HUES64 (cell line): ENCODE measurements at regions not wholly inside any gene's neighbourhood (a gene's known extent, or its start where the extent isn't known, plus 50 kb on each side); places are given as distances from the start of the nearest gene placed in this dataset.
"Not testable (repeated sequence)": the region's sequence is repeated elsewhere in the genome, so short reads cannot be mapped to it uniquely, and the experiment has no call there.

Experiments
- H3K27ac ChIP-seq: 2 replicates; pipeline ENCODE4 v1.7.0; 2013; ENCODE audit warnings: low read depth, low read length, inconsistent platforms
- H3K27me3 ChIP-seq: 2 replicates; pipeline ENCODE4 v1.6.1; 2013; ENCODE audit warnings: mild to moderate bottlenecking, low read length; ENCODE audit not compliant: insufficient read depth
- H3K36me3 ChIP-seq: 2 replicates; pipeline ENCODE4 v1.6.1; 2013; ENCODE audit warnings: mild to moderate bottlenecking, low read length; ENCODE audit not compliant: insufficient read depth
- H3K4me1 ChIP-seq: 2 replicates; pipeline ENCODE4 v1.6.1; 2013; ENCODE audit warnings: mild to moderate bottlenecking, low read length, moderate library complexity; ENCODE audit not compliant: insufficient read depth
- H3K4me3 ChIP-seq: 2 replicates; pipeline ENCODE4 v1.5.1; 2013; ENCODE audit warnings: mild to moderate bottlenecking, low read length, moderate library complexity
- H3K9ac ChIP-seq: 2 replicates; pipeline ENCODE4 v1.6.1; 2013; ENCODE audit warnings: mild to moderate bottlenecking, low read depth, low read length
- H3K9me3 ChIP-seq: 2 replicates; pipeline ENCODE4 v1.6.1; 2013; ENCODE audit warnings: low read depth, low read length; ENCODE audit not compliant: insufficient read depth
- WGBS: fragments of 150-250, 120-280 bp; methylation state at CpG from one replicate; pipeline ENCODE4 v1.1.7; 2013; ENCODE audit warnings: missing lambda C conversion rate; 5-methylcytosine and 5-hydroxymethylcytosine counted together

- not testable (repeated sequence) for H3K27me3 ChIP-seq, H3K9me3 ChIP-seq, H3K27ac ChIP-seq, H3K36me3 ChIP-seq, H3K4me1 ChIP-seq, H3K9ac ChIP-seq
- WGBS, result 48% methylated on average over 11 of the region's 11 CpGs
- peak overlapping the region; percentile 35 for H3K4me3 ChIP-seq
These were observed 168.2 kb upstream of the SPIN4 start for GRCh38 chrX:63519368-63519767.

DNA sequence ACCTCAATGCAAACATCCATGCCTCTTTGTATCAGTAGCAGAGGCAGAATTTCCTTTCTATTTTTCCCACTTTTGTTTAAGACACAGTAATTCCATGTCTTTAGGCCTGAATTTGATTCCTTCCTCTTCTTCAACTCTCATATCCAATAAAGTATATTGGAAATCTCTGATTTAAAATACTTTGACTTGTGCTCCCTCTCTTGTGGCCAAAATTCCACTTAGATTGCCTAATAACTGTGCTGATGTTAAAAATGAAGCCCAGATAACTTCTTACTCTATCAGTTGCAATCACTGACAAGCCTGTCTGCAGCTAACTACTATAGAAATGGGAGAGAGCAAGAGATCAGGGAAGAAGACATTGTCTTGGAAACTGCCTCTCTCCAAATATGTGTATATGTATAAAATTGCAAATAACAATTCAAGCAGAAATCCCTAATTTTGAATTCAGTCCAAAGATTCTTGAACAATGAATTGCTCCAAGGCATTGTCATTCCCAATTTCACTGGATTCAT lies 163.5 kb upstream of the SPIN4 start:
- no peak overlapping the region for H3K4me3 ChIP-seq
- no peaks in the 10 kb centered on the region for H3K36me3 ChIP-seq
- H3K9ac ChIP-seq, result no peak overlapping the region
- H3K4me1 ChIP-seq, result no peaks in the 10 kb centered on the region
- no peaks in the 10 kb centered on the region for H3K9me3 ChIP-seq
- no peaks in the 10 kb centered on the region for H3K27me3 ChIP-seq
- no peak overlapping the region for H3K27ac ChIP-seq

- H3K4me1 ChIP-seq, result no peaks in the 10 kb centered on the region
- WGBS, result 88% methylated on average over 4 of the region's 5 CpGs
- no peaks in the 10 kb centered on the region for H3K36me3 ChIP-seq
- no peaks in the 10 kb centered on the region for H3K27me3 ChIP-seq
- H3K9me3 ChIP-seq, result no peaks in the 10 kb centered on the region
- no peak overlapping the region for H3K9ac ChIP-seq
- H3K4me3 ChIP-seq, result no peak overlapping the region
- no peak overlapping the region for H3K27ac ChIP-seq
These were observed 162.9 kb upstream of the SPIN4 start for GRCh38 chrX:63513825-63514568.

DNA sequence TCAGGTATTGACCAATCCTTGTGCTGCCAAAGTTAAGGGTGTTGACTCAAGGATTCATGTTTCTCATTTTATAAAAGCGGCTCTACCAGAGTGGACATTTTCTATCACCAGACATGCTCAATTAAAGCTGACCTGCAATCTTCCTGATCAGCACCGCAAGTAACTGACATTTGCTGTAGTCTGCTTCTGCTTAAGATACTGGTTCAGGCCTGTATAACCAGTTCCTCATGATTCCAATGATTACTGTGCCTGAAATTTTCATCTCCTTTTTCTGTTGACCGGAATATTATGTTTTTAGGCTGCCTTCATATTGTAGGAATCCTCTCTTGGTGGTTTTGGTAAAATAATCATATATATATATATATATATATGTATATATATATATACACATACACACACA lies 160.2 kb upstream of the SPIN4 start:
- no peaks in the 10 kb centered on the region for H3K36me3 ChIP-seq
- H3K9me3 ChIP-seq, result no peaks in the 10 kb centered on the region
- H3K9ac ChIP-seq, result no peak overlapping the region
- 96% methylated on average over 2 of the region's 3 CpGs for WGBS
- H3K27ac ChIP-seq, result no peak overlapping the region
- no peaks in the 10 kb centered on the region for H3K4me1 ChIP-seq
- H3K4me3 ChIP-seq, result no peak overlapping the region
- no peaks in the 10 kb centered on the region for H3K27me3 ChIP-seq

- peaks cover 15% of the 10 kb centered on the region; the same call in 1 of the 2 replicates for H3K4me1 ChIP-seq
- no peak overlapping the region for H3K4me3 ChIP-seq
- H3K9ac ChIP-seq, result no peak overlapping the region
- no peaks in the 10 kb centered on the region for H3K27me3 ChIP-seq
- H3K9me3 ChIP-seq, result no peaks in the 10 kb centered on the region
- WGBS, result 100% methylated on average over 5 of the region's 5 CpGs
- H3K27ac ChIP-seq, result no peak overlapping the region
- H3K36me3 ChIP-seq, result no peaks in the 10 kb centered on the region
These were observed 157.5 kb upstream of the SPIN4 start for GRCh38 chrX:63508668-63509067.

GRCh38 chrX:63506320-63506719 lies 155.2 kb upstream of the SPIN4 start:
- Histone ChIP-seq H3K4me1 (peaks cover 22% of the 10 kb centered on the region; the same call in 1 of the 2 replicates), H3K27ac (no peak overlapping the region), H3K36me3 (no peaks in the 10 kb centered on the region), H3K27me3 (no peaks in the 10 kb centered on the region), H3K4me3 (no peak overlapping the region), H3K9me3 (no peaks in the 10 kb centered on the region), H3K9ac (no peak overlapping the region)
- WGBS, result no CpG with 5 or more reads among the region's 1 CpG

- peak overlapping the region; percentile 91 for H3K27ac ChIP-seq
- peaks cover 22% of the 10 kb centered on the region; the same call in 1 of the 2 replicates for H3K4me1 ChIP-seq
- no peaks in the 10 kb centered on the region for H3K9me3 ChIP-seq
- H3K27me3 ChIP-seq, result no peaks in the 10 kb centered on the region
- H3K36me3 ChIP-seq, result no peaks in the 10 kb centered on the region
- 0 out of 2 replicates have a peak overlapping the region, but pooled peaks have one; percentile 22 for H3K4me3 ChIP-seq
- 5% methylated on average over 1 of the region's 1 CpG for WGBS
- H3K9ac ChIP-seq, result peak overlapping the region; percentile 51; the same call in 1 of the 2 replicates
These were observed 152.4 kb upstream of the SPIN4 start for GRCh38 chrX:63503541-63503940.

- Histone ChIP-seq H3K9me3 (no peaks in the 10 kb centered on the region), H3K9ac (no peak overlapping the region), H3K36me3 (no peaks in the 10 kb centered on the region), H3K4me1 (no peaks in the 10 kb centered on the region), H3K27me3 (no peaks in the 10 kb centered on the region), H3K27ac (no peak overlapping the region), H3K4me3 (no peak overlapping the region)
- 94% methylated on average over 3 of the region's 4 CpGs for whole genome bisulfite sequencing
These were observed 137.6 kb upstream of the SPIN4 start for GRCh38 chrX:63488546-63489373.

DNA sequence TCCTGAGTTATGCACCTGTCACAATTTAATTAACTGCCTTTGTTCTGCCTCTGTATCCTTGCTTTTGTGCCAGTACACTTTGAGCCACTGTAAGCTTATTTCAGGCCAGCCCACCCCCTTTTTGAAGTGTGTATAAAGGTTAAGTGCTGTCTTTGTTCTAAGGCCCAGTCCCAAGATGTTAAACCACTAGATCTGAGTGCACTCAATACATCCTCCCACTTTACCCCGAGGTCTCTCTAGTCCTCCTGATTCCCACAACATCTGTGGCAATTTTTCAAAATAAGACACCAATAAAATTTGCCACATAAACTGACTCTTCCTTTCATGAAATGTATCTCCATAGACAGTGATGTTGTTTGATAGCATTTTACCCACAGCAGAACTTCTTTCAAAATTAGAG lies 124.1 kb upstream of the SPIN4 start:
- WGBS, result 100% methylated on average over 1 of the region's 1 CpG

DNA sequence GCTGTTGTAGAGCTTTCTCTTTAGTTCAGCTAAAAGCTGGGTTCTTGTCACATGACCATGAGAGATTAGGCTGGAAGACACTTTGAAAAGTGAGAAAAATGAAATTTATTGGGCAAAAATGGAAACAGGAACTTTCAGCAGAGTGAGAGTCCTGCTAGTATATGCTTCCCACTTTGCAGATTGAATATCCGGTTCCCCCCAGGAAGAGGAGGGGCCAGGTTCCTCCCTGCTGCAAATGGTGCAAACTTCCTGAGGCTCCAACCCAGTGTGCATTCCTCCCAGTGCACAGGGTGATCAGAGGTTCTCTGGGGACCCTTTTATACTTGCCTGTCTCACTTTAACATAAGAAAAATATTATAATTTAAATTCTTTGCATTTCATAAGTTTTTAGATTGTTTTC lies 119.9 kb upstream of the SPIN4 start:
- peaks cover 46% of the 10 kb centered on the region for H3K9me3 ChIP-seq
- no peaks in the 10 kb centered on the region for H3K4me1 ChIP-seq
- H3K9ac ChIP-seq, result no peak overlapping the region
- no peaks in the 10 kb centered on the region for H3K27me3 ChIP-seq
- no peak overlapping the region for H3K4me3 ChIP-seq
- 79% methylated on average over 1 of the region's 1 CpG for WGBS
- H3K36me3 ChIP-seq, result no peaks in the 10 kb centered on the region
- no peak overlapping the region for H3K27ac ChIP-seq

More for the DNA sequence above, 124.1 kb upstream of the SPIN4 start:
- H3K27ac ChIP-seq, result no peak overlapping the region
- no peak overlapping the region for H3K4me3 ChIP-seq
- H3K9me3 ChIP-seq, result peaks cover 33% of the 10 kb centered on the region
- no peak overlapping the region for H3K9ac ChIP-seq
- no peaks in the 10 kb centered on the region; the same call in 1 of the 2 replicates for H3K36me3 ChIP-seq
- H3K4me1 ChIP-seq, result no peaks in the 10 kb centered on the region
- no peaks in the 10 kb centered on the region for H3K27me3 ChIP-seq

GRCh38 chrX:63470506-63470905 lies 119.4 kb upstream of the SPIN4 start:
- Histone ChIP-seq H3K27ac (no peak overlapping the region), H3K36me3 (no peaks in the 10 kb centered on the region; the same call in 1 of the 2 replicates), H3K9me3 (peaks cover 41% of the 10 kb centered on the region), H3K9ac (no peak overlapping the region), H3K27me3 (no peaks in the 10 kb centered on the region), H3K4me3 (no peak overlapping the region), H3K4me1 (no peaks in the 10 kb centered on the region)
- 46% methylated on average over 4 of the region's 4 CpGs for WGBS
